NCI-H2227 (cell line): ENCODE measurements at regions not wholly inside any gene's neighbourhood (a gene's known extent, or its start where the extent isn't known, plus 50 kb on each side); places are given as distances from the start of the nearest gene placed in this dataset.

Source experiments
- DNase-seq: peaks from one replicate; lab custom pipeline; 2025; ENCODE audit not compliant: unreplicated experiment; lab: John Stamatoyannopoulos, UW

GRCh38 chr6:93575495-93576267, 156.3 kb upstream of the EPHA7 start:
- no peak for DNase-seq

GRCh38 chr6:93574299-93574698, 154.9 kb upstream of the EPHA7 start:
- no peak for DNase-seq

GRCh38 chr6:93571346-93571745, 152.0 kb upstream of the EPHA7 start:
- no peak for DNase-seq

- DNase-seq = no peak
Observed at GRCh38 chr6:93568169-93568568, 148.8 kb upstream of the EPHA7 start.

GRCh38 chr6:93567164-93567563, 147.8 kb upstream of the EPHA7 start:
- no peak for DNase-seq

- DNase-seq = no peak
Observed at GRCh38 chr6:93566285-93566684, 146.9 kb upstream of the EPHA7 start.

GRCh38 chr6:93562582-93562981, 143.2 kb upstream of the EPHA7 start:
- no peak for DNase-seq

- DNase-seq = no peak
Observed at GRCh38 chr6:93555292-93555691, 135.9 kb upstream of the EPHA7 start.

GRCh38 chr6:93554018-93554417, 134.7 kb upstream of the EPHA7 start:
- DNase-seq = no peak

GRCh38 chr6:93550551-93551276, 131.4 kb upstream of the EPHA7 start:
- no peak for DNase-seq

- DNase-seq = no peak
Observed at GRCh38 chr6:93549868-93550267, 130.5 kb upstream of the EPHA7 start.

GRCh38 chr6:93524671-93525451, 105.5 kb upstream of the EPHA7 start:
- DNase-seq = no peak

- DNase-seq = peak; percentile 10
Observed at GRCh38 chr6:93523365-93523764, 104.0 kb upstream of the EPHA7 start.

- DNase-seq = no peak
Observed at GRCh38 chr6:93516441-93516840, 97.1 kb upstream of the EPHA7 start.

- no peak for DNase-seq
Observed at GRCh38 chr6:93515736-93516135, 96.4 kb upstream of the EPHA7 start.

GRCh38 chr6:93498713-93499112, 79.4 kb upstream of the EPHA7 start:
- no peak for DNase-seq

- no peak for DNase-seq
Observed at GRCh38 chr6:93496548-93496947, 77.2 kb upstream of the EPHA7 start.

- no peak for DNase-seq
Observed at GRCh38 chr6:93494057-93494456, 74.7 kb upstream of the EPHA7 start.

GRCh38 chr6:93474733-93475179, 55.4 kb upstream of the EPHA7 start:
- no peak for DNase-seq

- DNase-seq = no peak
Observed at GRCh38 chr6:93471281-93471680, 51.9 kb upstream of the EPHA7 start.
